GM12878 (cell line): ENCODE measurements at regions not wholly inside any gene's neighbourhood (a gene's known extent, or its start where the extent isn't known, plus 50 kb on each side); places are given as distances from the start of the nearest gene placed in this dataset.

Experiments
- ATAC-seq: fragments of 200-7000 bp; cut with Tn5 transposase; 3 replicates; pipeline ENCODE4 v1.9.1; 2020; ENCODE audit warnings: mild to moderate bottlenecking, moderate library complexity
- BruUV-seq: library from RNA; stranded (reverse); fragments of 400-500 nt; replicated peaks from 2 replicates; lab custom pipeline; 2021; lab: Mats Ljungman, UMichigan
- CTCF ChIA-PET: fragments of 300-600 bp; sonication (Branson Sonifier 250); formaldehyde crosslinking; extraction: SDS; loops from one replicate; lab custom pipeline; 2021; ENCODE audit warnings: inconsistent platforms; lab: Yijun Ruan, JAX
- POLR2A ChIA-PET: fragments of 350-600 bp; formaldehyde crosslinking; extraction: SDS; loops from one replicate; lab custom pipeline; 2021; ENCODE audit warnings: inconsistent platforms; lab: Charles Lee
- RAD21 ChIA-PET: fragments of 300-600 bp; sonication (Branson Sonifier 250); formaldehyde crosslinking; loops from one replicate; lab custom pipeline; 2023; ENCODE audit warnings: antibody characterized with exemption; ENCODE audit not compliant: unreplicated experiment; lab: Charles Lee
- SMC1A ChIA-PET: fragments of 300-600 bp; sonication (Branson Sonifier 250); formaldehyde crosslinking; loops from one replicate; lab custom pipeline; 2023; ENCODE audit not compliant: unreplicated experiment, uncharacterized antibody; lab: Charles Lee
- DNase-seq: peaks from one replicate; pipeline ENCODE4 v3.0.0-alpha.2; 2011; ENCODE audit warnings: low read depth, low spot score
- FAIRE-seq: peaks from 3 replicates; lab custom pipeline; 2011; peaks lifted over from hg19 to GRCh38; lab: Jason Lieb, UNC
- H2AFZ ChIP-seq: 2 replicates; pipeline ENCODE4 v1.6.0; 2011; ENCODE audit warnings: low read depth, low read length, control low read depth; ENCODE audit not compliant: control insufficient read depth
- H3K27ac ChIP-seq: 2 replicates; pipeline ENCODE4 v1.5.1; 2011; ENCODE audit warnings: control low read depth; ENCODE audit not compliant: control insufficient read depth, insufficient read depth
- H3K27me3 ChIP-seq, 2 experiments: replicated peaks in 1 of 2; 2 replicates each; pipeline versions ENCODE4 v1.6.0 to v1.6.1; 2011; ENCODE audit warnings: low read length in 1 of 2; ENCODE audit not compliant: control insufficient read depth in 2 of 2, insufficient read depth in 2 of 2
- H3K36me3 ChIP-seq, 2 experiments: 2 replicates each; pipeline ENCODE4 v1.5.1; 2011; ENCODE audit warnings: low read length in 1 of 2; ENCODE audit not compliant: control insufficient read depth in 2 of 2, insufficient read depth in 2 of 2
- H3K4me1 ChIP-seq: 2 replicates; pipeline ENCODE4 v1.6.1; 2011; ENCODE audit warnings: mild to moderate bottlenecking, low read length, moderate library complexity, mixed read lengths; ENCODE audit not compliant: control insufficient read depth, insufficient read depth
- H3K4me2 ChIP-seq: 2 replicates; pipeline ENCODE4 v1.6.0; 2011; ENCODE audit warnings: control low read depth; ENCODE audit not compliant: control insufficient read depth, insufficient read depth
- H3K4me3 ChIP-seq: fragments of 200-600 bp; sonication (generic); 2 replicates; pipeline ENCODE4 v1.5.1; 2016
- H3K79me2 ChIP-seq: 2 replicates; pipeline ENCODE4 v1.6.0; 2011; ENCODE audit warnings: low read length; ENCODE audit not compliant: control insufficient read depth, insufficient read depth
- H3K9ac ChIP-seq: 2 replicates; pipeline ENCODE4 v1.8.0; 2011; ENCODE audit warnings: low read length, control low read depth, mixed read lengths; ENCODE audit not compliant: control insufficient read depth, insufficient read depth
- H3K9me3 ChIP-seq: replicated peaks from 3 replicates; pipeline ENCODE4 v1.5.1; 2011; ENCODE audit warnings: mild to moderate bottlenecking, low read length; ENCODE audit not compliant: control insufficient read depth, insufficient read depth
- H4K20me1 ChIP-seq: 2 replicates; pipeline ENCODE4 v1.6.0; 2011; ENCODE audit not compliant: control insufficient read depth, insufficient read depth
- BCL11A ChIP-seq: IDR thresholded peaks from 2 replicates; pipeline ENCODE4 v1.6.1; 2011; ENCODE audit warnings: low read depth, low read length
- CREM ChIP-seq: IDR thresholded peaks from 2 replicates; pipeline ENCODE4 v1.6.1; 2014; ENCODE audit warnings: antibody characterized with exemption, low read depth
- CUX1 ChIP-seq: IDR thresholded peaks from 2 replicates; pipeline ENCODE4 v1.6.1; 2012; ENCODE audit warnings: improper control_type of control experiment, low read depth, low read length; ENCODE audit not compliant: insufficient replicate concordance
- EED ChIP-seq: sonication (generic); IDR thresholded peaks from 2 replicates; pipeline ENCODE4 v1.6.1; 2016; ENCODE audit warnings: antibody characterized with exemption, low read depth
- ETV6 ChIP-seq, 2 experiments: fragments of 450-650 bp in 1 of 2; IDR thresholded peaks in 1 of 2; conservative IDR thresholded peaks in 1 of 2; 2 replicates each; pipeline ENCODE4 v1.6.1; 2014; ENCODE audit warnings: antibody characterized with exemption in 1 of 2, borderline replicate concordance in 1 of 2, low read depth in 1 of 2, mild to moderate bottlenecking in 1 of 2, moderate library complexity in 1 of 2
- FOXM1 ChIP-seq: IDR thresholded peaks from 2 replicates; pipeline ENCODE4 v1.6.1; 2012; ENCODE audit warnings: low read depth, mild to moderate bottlenecking, inconsistent platforms, low read length, moderate library complexity
- GABPA ChIP-seq: IDR thresholded peaks from 2 replicates; pipeline ENCODE4 v1.6.1; 2014; ENCODE audit warnings: antibody characterized with exemption, low read depth, mild to moderate bottlenecking, inconsistent platforms
- KLF5 ChIP-seq: fragments of 450-650 bp; IDR thresholded peaks from 2 replicates; pipeline ENCODE4 v1.6.1; 2014; ENCODE audit warnings: mild to moderate bottlenecking; ENCODE audit not compliant: partially characterized antibody
- PAX5 ChIP-seq: IDR thresholded peaks from 2 replicates; pipeline ENCODE4 v1.6.1; 2011; ENCODE audit warnings: low read depth, low read length, borderline replicate concordance
- RAD21 ChIP-seq: IDR thresholded peaks from 2 replicates; pipeline ENCODE4 v1.6.1; 2011; ENCODE audit warnings: mild to moderate bottlenecking, low read depth, low read length, moderate library complexity; ENCODE audit not compliant: insufficient read depth
- SMAD1 ChIP-seq: fragments of 450-650 bp; IDR thresholded peaks from 2 replicates; pipeline ENCODE4 v1.6.1; 2018; ENCODE audit warnings: mild to moderate bottlenecking, low read depth; ENCODE audit not compliant: partially characterized antibody
- SUZ12 ChIP-seq: fragments of 200-600 bp; sonication (generic); IDR thresholded peaks from one replicate; pipeline ENCODE4 v1.6.1; 2018; ENCODE audit warnings: antibody characterized with exemption, mild to moderate bottlenecking; ENCODE audit not compliant: unreplicated experiment
- YBX1 ChIP-seq: fragments of 450-650 bp; IDR thresholded peaks from 2 replicates; pipeline ENCODE4 v1.6.1; 2016; ENCODE audit warnings: antibody characterized with exemption
- ZBED1 ChIP-seq: IDR thresholded peaks from 2 replicates; pipeline ENCODE4 v1.6.1; 2016; ENCODE audit warnings: borderline replicate concordance
- ZBTB11 ChIP-seq: fragments of 450-650 bp; formaldehyde crosslinking; IDR thresholded peaks from 2 replicates; pipeline ENCODE4 v1.5.0; 2022; ENCODE audit warnings: mild to moderate bottlenecking, missing genetic modification characterization
- WGBS: methylation state at CpG from one replicate; pipeline ENCODE4 v1.1.6; 2016; ENCODE audit warnings: low lambda C conversion rate; ENCODE audit not compliant: insufficient replicate concordance, insufficient coverage; ENCODE audit errors: missing lambda C conversion rate; 5-methylcytosine and 5-hydroxymethylcytosine counted together
- in situ Hi-C: fragments of 300-500 bp; cut with MboI; formaldehyde crosslinking; loops from 9 replicates; pipeline ENCODE4 v1.14.3; 2018; ENCODE audit warnings: mixed read lengths
- intact Hi-C: fragments of 100-400 bp; cut with micrococcal nuclease; formaldehyde crosslinking; loops from one replicate; pipeline ENCODE4 v1.14.2; 2022; ENCODE audit not compliant: unreplicated experiment

DNA sequence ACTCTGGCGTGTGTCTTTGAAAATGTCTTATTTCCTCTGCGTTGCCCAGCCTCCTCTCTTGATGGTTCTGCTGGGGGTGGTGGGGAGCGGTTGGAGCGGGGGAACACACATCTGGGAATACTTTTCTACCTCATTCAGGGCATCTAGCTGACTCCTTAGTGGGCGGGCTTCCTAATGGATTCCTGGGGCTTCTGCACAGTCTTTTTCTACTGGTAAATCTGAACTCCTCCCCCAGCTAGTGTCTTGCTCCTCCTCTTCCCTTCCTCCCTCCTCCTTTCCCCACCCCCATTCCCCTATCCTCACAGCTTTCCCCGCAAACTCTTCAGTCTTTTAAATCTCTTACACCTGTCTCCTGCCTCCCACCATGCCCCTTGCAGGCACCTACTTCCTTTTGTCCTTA lies 74.4 kb downstream of the PRL start:
- in situ Hi-C loops = no loop called here
- no peak for TF ChIP-seq BCL11A
- no peak for TF ChIP-seq ETV6 (conservative IDR thresholded peaks at IDR 0.05 in 1 of 2, IDR thresholded peaks at IDR 0.05 in 1 of 2; ENCODE audit: borderline replicate concordance in 1 of 2, low read depth in 1 of 2)
- no peak for TF ChIP-seq SUZ12
- TF ChIP-seq ZBTB11 = no peak
- no peak for TF ChIP-seq EED
- no peak for TF ChIP-seq PAX5
- TF ChIP-seq SMAD1 = no peak
- TF ChIP-seq CREM = no peak
- no peak for TF ChIP-seq RAD21
- TF ChIP-seq YBX1 = no peak
- no peak for TF ChIP-seq GABPA
- TF ChIP-seq ZBED1 = no peak
- no peak for TF ChIP-seq KLF5
- TF ChIP-seq FOXM1 = no peak
- TF ChIP-seq CUX1 = no peak

More for the DNA sequence above, 74.4 kb downstream of the PRL start:
- BruUV-seq = no TSS peak
- intact Hi-C loops = no loop called here
- Histone ChIP-seq H3K9ac (no peak overlapping the region), H3K79me2 (no peaks in the 10 kb centered on the region), H3K27ac (no peak overlapping the region), H3K27me3 (no peaks in the 10 kb centered on the region), H3K4me1 (no peaks in the 10 kb centered on the region), H3K9me3 (no peaks in the 10 kb centered on the region), H2AFZ (no peak overlapping the region), H3K4me2 (no peak overlapping the region), H3K36me3 (no peaks in the 10 kb centered on the region), H4K20me1 (no peaks in the 10 kb centered on the region), H3K4me3 (no peak overlapping the region)
- no peak for ATAC-seq
- ChIA-PET CTCF (no interaction called here), RAD21 (no interaction called here), SMC1A (no interaction called here), POLR2A (no interaction called here)
- no peak for DNase-seq
- no peak for FAIRE-seq
- WGBS = 61% methylated on average over 6 of the region's 6 CpGs
